SU-DHL-6 (cell line): ENCODE measurements at regions not wholly inside any gene's neighbourhood (a gene's known extent, or its start where the extent isn't known, plus 50 kb on each side); places are given as distances from the start of the nearest gene placed in this dataset.

ENCODE experiments used
- CTCF ChIP-seq: fragments of 200-600 bp; sonication (generic); IDR thresholded peaks from one replicate; pipeline ENCODE4 v1.5.1; 2017; ENCODE audit warnings: antibody characterized with exemption, mild to moderate bottlenecking, low read length, moderate library complexity; ENCODE audit not compliant: insufficient read depth, poor library complexity, severe bottlenecking
- EZH2phosphoT487 ChIP-seq: fragments of 200-600 bp; sonication (generic), shearing (Covaris generic); conservative IDR thresholded peaks from 2 replicates; pipeline ENCODE4 v1.6.1; 2018; ENCODE audit warnings: mild to moderate bottlenecking, antibody characterized with exemption, low read length, moderate library complexity, mixed read lengths

GRCh38 chr1:25018110-25018735 is 88.1 kb upstream of the RUNX3 start:
- no peak for TF ChIP-seq CTCF
- TF ChIP-seq EZH2phosphoT487: no peak
